WTC11 (cell line): ENCODE measurements at regions not wholly inside any gene's neighbourhood (a gene's known extent, or its start where the extent isn't known, plus 50 kb on each side); places are given as distances from the start of the nearest gene placed in this dataset.

Source experiments
- ESRRA ChIP-seq: sonication (generic); formaldehyde crosslinking; IDR thresholded peaks from 2 replicates; pipeline ENCODE4 v1.8.1; 2022; ENCODE audit warnings: mild to moderate bottlenecking, missing genetic modification reagents, borderline replicate concordance
- SMAD3 ChIP-seq: sonication (generic); formaldehyde crosslinking; IDR thresholded peaks from 2 replicates; pipeline ENCODE4 v1.8.0; 2022; ENCODE audit warnings: missing genetic modification reagents, mild to moderate bottlenecking, borderline replicate concordance
- TF ChIP-seq, protein P1 (sequence below): fragments of 200-600 bp; IDR thresholded peaks from 2 replicates; pipeline ENCODE4 v1.8.0; 2022; ENCODE audit warnings: antibody characterized with exemption
- TF ChIP-seq, protein P2 (sequence below): sonication (generic); formaldehyde crosslinking; IDR thresholded peaks from 2 replicates; pipeline ENCODE4 v1.8.1; 2022; ENCODE audit warnings: low read depth, mild to moderate bottlenecking, moderate library complexity, missing genetic modification reagents, borderline replicate concordance
- TF ChIP-seq, protein P3 (sequence below): sonication (generic); formaldehyde crosslinking; IDR thresholded peaks from 2 replicates; pipeline ENCODE4 v1.8.1; 2023; ENCODE audit warnings: mild to moderate bottlenecking, missing genetic modification reagents, moderate library complexity
- TF ChIP-seq, protein P4 (sequence below): sonication (generic); formaldehyde crosslinking; IDR thresholded peaks from 2 replicates; pipeline ENCODE4 v1.8.0; 2022; ENCODE audit warnings: missing genetic modification reagents
- TF ChIP-seq, protein P5 (sequence below): sonication (generic); formaldehyde crosslinking; IDR thresholded peaks from 2 replicates; pipeline ENCODE4 v1.8.1; 2022; ENCODE audit warnings: low read depth, missing genetic modification reagents, borderline replicate concordance

DNA sequence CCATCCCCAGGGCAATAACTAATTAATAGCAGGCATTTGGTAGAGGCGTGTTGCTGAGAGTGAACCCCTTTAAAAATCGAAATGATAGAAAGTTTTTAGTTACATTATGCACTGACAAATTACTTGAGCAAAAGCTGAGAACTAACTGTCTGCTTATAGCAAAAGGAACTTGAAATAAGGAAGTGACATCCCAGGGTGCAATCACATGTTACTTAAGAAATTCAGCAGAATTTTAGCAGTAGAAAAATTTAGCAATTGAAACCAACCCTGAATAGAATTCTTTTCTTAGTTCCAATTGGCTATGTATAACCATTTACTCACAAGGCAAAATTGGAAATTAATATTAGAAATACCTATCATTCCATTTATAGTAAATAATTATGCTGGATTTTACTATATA, 139.5 kb upstream of the SAMSN1 start:
- TF ChIP-seq SMAD3 (CRISPR knock-in tag) (no peak), ESRRA (CRISPR knock-in tag) (no peak)
- TF ChIP-seq, protein P1, sequence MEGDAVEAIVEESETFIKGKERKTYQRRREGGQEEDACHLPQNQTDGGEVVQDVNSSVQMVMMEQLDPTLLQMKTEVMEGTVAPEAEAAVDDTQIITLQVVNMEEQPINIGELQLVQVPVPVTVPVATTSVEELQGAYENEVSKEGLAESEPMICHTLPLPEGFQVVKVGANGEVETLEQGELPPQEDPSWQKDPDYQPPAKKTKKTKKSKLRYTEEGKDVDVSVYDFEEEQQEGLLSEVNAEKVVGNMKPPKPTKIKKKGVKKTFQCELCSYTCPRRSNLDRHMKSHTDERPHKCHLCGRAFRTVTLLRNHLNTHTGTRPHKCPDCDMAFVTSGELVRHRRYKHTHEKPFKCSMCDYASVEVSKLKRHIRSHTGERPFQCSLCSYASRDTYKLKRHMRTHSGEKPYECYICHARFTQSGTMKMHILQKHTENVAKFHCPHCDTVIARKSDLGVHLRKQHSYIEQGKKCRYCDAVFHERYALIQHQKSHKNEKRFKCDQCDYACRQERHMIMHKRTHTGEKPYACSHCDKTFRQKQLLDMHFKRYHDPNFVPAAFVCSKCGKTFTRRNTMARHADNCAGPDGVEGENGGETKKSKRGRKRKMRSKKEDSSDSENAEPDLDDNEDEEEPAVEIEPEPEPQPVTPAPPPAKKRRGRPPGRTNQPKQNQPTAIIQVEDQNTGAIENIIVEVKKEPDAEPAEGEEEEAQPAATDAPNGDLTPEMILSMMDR, result no peak
- TF ChIP-seq, protein P2, sequence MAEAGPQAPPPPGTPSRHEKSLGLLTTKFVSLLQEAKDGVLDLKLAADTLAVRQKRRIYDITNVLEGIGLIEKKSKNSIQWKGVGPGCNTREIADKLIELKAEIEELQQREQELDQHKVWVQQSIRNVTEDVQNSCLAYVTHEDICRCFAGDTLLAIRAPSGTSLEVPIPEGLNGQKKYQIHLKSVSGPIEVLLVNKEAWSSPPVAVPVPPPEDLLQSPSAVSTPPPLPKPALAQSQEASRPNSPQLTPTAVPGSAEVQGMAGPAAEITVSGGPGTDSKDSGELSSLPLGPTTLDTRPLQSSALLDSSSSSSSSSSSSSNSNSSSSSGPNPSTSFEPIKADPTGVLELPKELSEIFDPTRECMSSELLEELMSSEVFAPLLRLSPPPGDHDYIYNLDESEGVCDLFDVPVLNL, result no peak
- TF ChIP-seq, protein P3, sequence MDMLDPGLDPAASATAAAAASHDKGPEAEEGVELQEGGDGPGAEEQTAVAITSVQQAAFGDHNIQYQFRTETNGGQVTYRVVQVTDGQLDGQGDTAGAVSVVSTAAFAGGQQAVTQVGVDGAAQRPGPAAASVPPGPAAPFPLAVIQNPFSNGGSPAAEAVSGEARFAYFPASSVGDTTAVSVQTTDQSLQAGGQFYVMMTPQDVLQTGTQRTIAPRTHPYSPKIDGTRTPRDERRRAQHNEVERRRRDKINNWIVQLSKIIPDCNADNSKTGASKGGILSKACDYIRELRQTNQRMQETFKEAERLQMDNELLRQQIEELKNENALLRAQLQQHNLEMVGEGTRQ (CRISPR knock-in tag), result no peak
- TF ChIP-seq, protein P4, sequence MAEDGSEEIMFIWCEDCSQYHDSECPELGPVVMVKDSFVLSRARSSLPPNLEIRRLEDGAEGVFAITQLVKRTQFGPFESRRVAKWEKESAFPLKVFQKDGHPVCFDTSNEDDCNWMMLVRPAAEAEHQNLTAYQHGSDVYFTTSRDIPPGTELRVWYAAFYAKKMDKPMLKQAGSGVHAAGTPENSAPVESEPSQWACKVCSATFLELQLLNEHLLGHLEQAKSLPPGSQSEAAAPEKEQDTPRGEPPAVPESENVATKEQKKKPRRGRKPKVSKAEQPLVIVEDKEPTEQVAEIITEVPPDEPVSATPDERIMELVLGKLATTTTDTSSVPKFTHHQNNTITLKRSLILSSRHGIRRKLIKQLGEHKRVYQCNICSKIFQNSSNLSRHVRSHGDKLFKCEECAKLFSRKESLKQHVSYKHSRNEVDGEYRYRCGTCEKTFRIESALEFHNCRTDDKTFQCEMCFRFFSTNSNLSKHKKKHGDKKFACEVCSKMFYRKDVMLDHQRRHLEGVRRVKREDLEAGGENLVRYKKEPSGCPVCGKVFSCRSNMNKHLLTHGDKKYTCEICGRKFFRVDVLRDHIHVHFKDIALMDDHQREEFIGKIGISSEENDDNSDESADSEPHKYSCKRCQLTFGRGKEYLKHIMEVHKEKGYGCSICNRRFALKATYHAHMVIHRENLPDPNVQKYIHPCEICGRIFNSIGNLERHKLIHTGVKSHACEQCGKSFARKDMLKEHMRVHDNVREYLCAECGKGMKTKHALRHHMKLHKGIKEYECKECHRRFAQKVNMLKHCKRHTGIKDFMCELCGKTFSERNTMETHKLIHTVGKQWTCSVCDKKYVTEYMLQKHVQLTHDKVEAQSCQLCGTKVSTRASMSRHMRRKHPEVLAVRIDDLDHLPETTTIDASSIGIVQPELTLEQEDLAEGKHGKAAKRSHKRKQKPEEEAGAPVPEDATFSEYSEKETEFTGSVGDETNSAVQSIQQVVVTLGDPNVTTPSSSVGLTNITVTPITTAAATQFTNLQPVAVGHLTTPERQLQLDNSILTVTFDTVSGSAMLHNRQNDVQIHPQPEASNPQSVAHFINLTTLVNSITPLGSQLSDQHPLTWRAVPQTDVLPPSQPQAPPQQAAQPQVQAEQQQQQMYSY, result no peak
- TF ChIP-seq, protein P5, sequence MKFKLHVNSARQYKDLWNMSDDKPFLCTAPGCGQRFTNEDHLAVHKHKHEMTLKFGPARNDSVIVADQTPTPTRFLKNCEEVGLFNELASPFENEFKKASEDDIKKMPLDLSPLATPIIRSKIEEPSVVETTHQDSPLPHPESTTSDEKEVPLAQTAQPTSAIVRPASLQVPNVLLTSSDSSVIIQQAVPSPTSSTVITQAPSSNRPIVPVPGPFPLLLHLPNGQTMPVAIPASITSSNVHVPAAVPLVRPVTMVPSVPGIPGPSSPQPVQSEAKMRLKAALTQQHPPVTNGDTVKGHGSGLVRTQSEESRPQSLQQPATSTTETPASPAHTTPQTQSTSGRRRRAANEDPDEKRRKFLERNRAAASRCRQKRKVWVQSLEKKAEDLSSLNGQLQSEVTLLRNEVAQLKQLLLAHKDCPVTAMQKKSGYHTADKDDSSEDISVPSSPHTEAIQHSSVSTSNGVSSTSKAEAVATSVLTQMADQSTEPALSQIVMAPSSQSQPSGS (CRISPR knock-in tag), result no peak
